Left cardiac atrium (tissue), 4 donors: ENCODE measurements at regions not wholly inside any gene's neighbourhood (a gene's known extent, or its start where the extent isn't known, plus 50 kb on each side); places are given as distances from the start of the nearest gene placed in this dataset.
"Not testable (repeated sequence)": the region's sequence is repeated elsewhere in the genome, so short reads cannot be mapped to it uniquely, and the experiment has no call there.

Source experiments
- ATAC-seq, 2 donors: fragments of 200-7000 bp; cut with Tn5 transposase; one replicate each; pipeline ENCODE4 v1.9.1; 2020; ENCODE audit warnings: mild to moderate bottlenecking in 2 of 2, moderate library complexity in 2 of 2
- DNase-seq: peaks from one replicate; pipeline ENCODE4 v3.0.0-alpha.2; 2020
- intact Hi-C, 2 donors: fragments of 100-400 bp; cut with DNase I; formaldehyde crosslinking; loops; one replicate each; pipeline versions ENCODE4 v1.14.1 to v1.15.1; 2022 to 2023
- donor health status: DM: no; HTN: yes; CAD: no.
- donor health status: DM: no; HTN: yes; CAD: no; lungs with severe emphysema.
- donor health status: DM: yes; HTN: yes; CAD: no.
- donor health status: Dilated cardiomyopathy.

GRCh38 chr15:46901001-46901400, 816.3 kb upstream of the SEMA6D start:
- intact Hi-C loops, result no loop called here
- DNase-seq, result no peak
- ATAC-seq, result no peak

GRCh38 chr15:46917721-46918252, 799.5 kb upstream of the SEMA6D start:
- no peak for ATAC-seq
- no peak for DNase-seq
- intact Hi-C loops, result no loop called here

- intact Hi-C loops, result no loop called here
- ATAC-seq, result no peak
Measured at GRCh38 chr15:46918462-46919140, 798.7 kb upstream of the SEMA6D start.

GRCh38 chr15:46921891-46922290, 795.4 kb upstream of the SEMA6D start:
- intact Hi-C loops, result no loop called here
- ATAC-seq (peak in 1 of 2 donors; percentile 40), DNase-seq (no peak)

More at GRCh38 chr15:46918462-46919140, 798.7 kb upstream of the SEMA6D start:
- no peak for DNase-seq

- no peak for ATAC-seq
- intact Hi-C loops, result no loop called here
- no peak for DNase-seq
Measured at GRCh38 chr15:46930426-46930825, 786.9 kb upstream of the SEMA6D start.

GRCh38 chr15:46933332-46933731, 784.0 kb upstream of the SEMA6D start:
- DNase-seq, result no peak
- intact Hi-C loops, result no loop called here
- no peak for ATAC-seq

- intact Hi-C loops, result no loop called here
- ATAC-seq (no peak), DNase-seq (no peak)
Measured at GRCh38 chr15:46934851-46935250, 782.5 kb upstream of the SEMA6D start.

GRCh38 chr15:46938169-46938568, 779.1 kb upstream of the SEMA6D start:
- no peak for ATAC-seq
- no peak for DNase-seq
- intact Hi-C loops, result no loop called here

- intact Hi-C loops, result no loop called here
- ATAC-seq, result no peak
- DNase-seq, result no peak
Measured at GRCh38 chr15:46941241-46941640, 776.1 kb upstream of the SEMA6D start.

- ATAC-seq (no peak), DNase-seq (no peak)
- intact Hi-C loops, result no loop called here
Measured at GRCh38 chr15:46946953-46947352, 770.4 kb upstream of the SEMA6D start.

- DNase-seq (no peak), ATAC-seq (no peak)
- intact Hi-C loops, result no loop called here
Measured at GRCh38 chr15:46955576-46955975, 761.7 kb upstream of the SEMA6D start.

- DNase-seq (no peak), ATAC-seq (peak; percentile 77 to 92)
- intact Hi-C loops, result no loop called here
Measured at GRCh38 chr15:46956456-46956855, 760.8 kb upstream of the SEMA6D start.

- intact Hi-C loops, result no loop called here
- DNase-seq (no peak), ATAC-seq (no peak)
Measured at GRCh38 chr15:46956881-46957280, 760.4 kb upstream of the SEMA6D start.

GRCh38 chr15:46960581-46960980, 756.7 kb upstream of the SEMA6D start:
- no peak for ATAC-seq

GRCh38 chr15:46961795-46962194, 755.5 kb upstream of the SEMA6D start:
- DNase-seq (no peak), ATAC-seq (peak in 1 of 2 donors; percentile 64)
- intact Hi-C loops, result no loop called here

More at GRCh38 chr15:46960581-46960980, 756.7 kb upstream of the SEMA6D start:
- DNase-seq, result no peak
- intact Hi-C loops, result no loop called here

GRCh38 chr15:46988055-46988454, 729.2 kb upstream of the SEMA6D start:
- ATAC-seq, intact Hi-C loops, DNase-seq: not testable (repeated sequence)

GRCh38 chr15:46996359-46996758, 720.9 kb upstream of the SEMA6D start:
- ATAC-seq (no peak), DNase-seq (no peak)
- intact Hi-C loops, result no loop called here

GRCh38 chr15:46997501-46997900, 719.8 kb upstream of the SEMA6D start:
- intact Hi-C loops, result no loop called here
- ATAC-seq (no peak), DNase-seq (no peak)

- intact Hi-C loops, result no loop called here
- no peak for DNase-seq
- no peak for ATAC-seq
Measured at GRCh38 chr15:47003568-47003967, 713.7 kb upstream of the SEMA6D start.

- DNase-seq (no peak), ATAC-seq (no peak)
Measured at GRCh38 chr15:47013446-47013845, 703.9 kb upstream of the SEMA6D start.

GRCh38 chr15:47027322-47027946, 689.9 kb upstream of the SEMA6D start:
- ATAC-seq (no peak), DNase-seq (no peak)
- intact Hi-C loops, result no loop called here

More at GRCh38 chr15:47013446-47013845, 703.9 kb upstream of the SEMA6D start:
- intact Hi-C loops, result no loop called here
